Fibroblast of skin of abdomen (primary cell): ENCODE measurements at regions not wholly inside any gene's neighbourhood (a gene's known extent, or its start where the extent isn't known, plus 50 kb on each side); places are given as distances from the start of the nearest gene placed in this dataset.
A peak's percentile ranks its signal among the peaks of the same experiment; 100 is the strongest.

Source experiments
- DNase-seq: peaks from one replicate; pipeline ENCODE4 v3.0.0-alpha.2; 2013

- DNase-seq: no peak
Measured at GRCh38 chr20:46811224-46812084, 83.2 kb upstream of the EYA2 start.

GRCh38 chr20:46814366-46815232, 80.0 kb upstream of the EYA2 start:
- DNase-seq: peak; percentile 85

- no peak for DNase-seq
Measured at GRCh38 chr20:46816097-46816496, 78.5 kb upstream of the EYA2 start.

GRCh38 chr20:46816886-46817638, 77.6 kb upstream of the EYA2 start:
- DNase-seq: no peak

- DNase-seq: no peak
Measured at GRCh38 chr20:46820682-46821081, 74.0 kb upstream of the EYA2 start.

GRCh38 chr20:46823271-46823751, 71.3 kb upstream of the EYA2 start:
- DNase-seq: peak; percentile 21

- no peak for DNase-seq
Measured at GRCh38 chr20:46823753-46824152, 70.9 kb upstream of the EYA2 start.

- DNase-seq: peak; percentile 87
Measured at GRCh38 chr20:46826343-46826984, 68.2 kb upstream of the EYA2 start.

- DNase-seq: peak; percentile 20
Measured at GRCh38 chr20:46827718-46828458, 66.8 kb upstream of the EYA2 start.

GRCh38 chr20:46828471-46828870, 66.2 kb upstream of the EYA2 start:
- DNase-seq: peak; percentile 90

- DNase-seq: no peak
Measured at GRCh38 chr20:46830886-46831632, 63.6 kb upstream of the EYA2 start.

- DNase-seq: no peak
Measured at GRCh38 chr20:46831633-46832011, 63.0 kb upstream of the EYA2 start.

GRCh38 chr20:46832555-46832954, 62.1 kb upstream of the EYA2 start:
- DNase-seq: no peak

GRCh38 chr20:46833360-46833759, 61.3 kb upstream of the EYA2 start:
- no peak for DNase-seq

GRCh38 chr20:46835418-46835817, 59.2 kb upstream of the EYA2 start:
- DNase-seq: peak; percentile 13

- no peak for DNase-seq
Measured at GRCh38 chr20:46837083-46837482, 57.6 kb upstream of the EYA2 start.

GRCh38 chr20:46838011-46838410, 56.6 kb upstream of the EYA2 start:
- no peak for DNase-seq

GRCh38 chr20:46840054-46840729, 54.5 kb upstream of the EYA2 start:
- DNase-seq: no peak
